ENCODE measurements at regions not wholly inside any gene's neighbourhood (a gene's known extent, or its start where the extent isn't known, plus 50 kb on each side); places are given as distances from the start of the nearest gene placed in this dataset.

DNA sequence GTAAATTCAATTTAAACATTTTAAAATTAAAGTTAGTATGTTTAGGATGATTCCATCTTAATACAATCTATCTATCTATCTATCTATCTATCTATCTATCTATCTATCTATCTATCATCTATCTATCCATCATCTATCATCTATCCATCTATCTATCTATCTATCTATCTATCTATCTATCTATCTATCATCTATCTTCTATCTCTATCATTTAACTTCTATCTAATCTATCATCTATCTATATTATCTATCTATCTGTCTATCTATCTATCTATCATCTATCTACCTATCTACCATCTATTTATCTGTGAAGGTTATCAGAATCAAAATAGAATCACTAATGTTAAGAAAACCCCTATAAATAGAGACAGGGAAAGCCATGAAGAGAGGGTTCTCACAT, 78.3 kb downstream of the RAMP3 start:
- DNase-seq (ENCODE audit: low read depth), result no peak

DNA sequence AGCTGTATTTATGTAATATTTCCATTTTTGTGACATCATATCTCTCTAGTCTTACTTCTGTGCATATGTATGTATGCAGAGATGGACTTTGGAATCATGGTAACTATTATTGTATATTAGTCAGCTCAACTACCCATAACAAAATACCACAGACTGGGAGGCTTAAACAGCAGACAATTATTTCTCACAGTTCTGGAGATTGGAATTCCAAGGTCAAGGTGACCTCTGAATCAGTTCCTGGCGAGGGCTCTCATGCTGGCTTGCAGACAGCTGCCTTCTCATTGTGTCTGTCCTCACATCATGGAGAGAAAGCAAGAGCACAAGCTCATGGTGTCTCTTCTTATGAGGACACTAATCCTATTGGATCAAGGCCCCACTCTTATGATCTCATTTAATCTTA, 79.1 kb downstream of the RAMP3 start:
- peak; percentile 57 for DNase-seq (ENCODE audit: low read depth)

DNA sequence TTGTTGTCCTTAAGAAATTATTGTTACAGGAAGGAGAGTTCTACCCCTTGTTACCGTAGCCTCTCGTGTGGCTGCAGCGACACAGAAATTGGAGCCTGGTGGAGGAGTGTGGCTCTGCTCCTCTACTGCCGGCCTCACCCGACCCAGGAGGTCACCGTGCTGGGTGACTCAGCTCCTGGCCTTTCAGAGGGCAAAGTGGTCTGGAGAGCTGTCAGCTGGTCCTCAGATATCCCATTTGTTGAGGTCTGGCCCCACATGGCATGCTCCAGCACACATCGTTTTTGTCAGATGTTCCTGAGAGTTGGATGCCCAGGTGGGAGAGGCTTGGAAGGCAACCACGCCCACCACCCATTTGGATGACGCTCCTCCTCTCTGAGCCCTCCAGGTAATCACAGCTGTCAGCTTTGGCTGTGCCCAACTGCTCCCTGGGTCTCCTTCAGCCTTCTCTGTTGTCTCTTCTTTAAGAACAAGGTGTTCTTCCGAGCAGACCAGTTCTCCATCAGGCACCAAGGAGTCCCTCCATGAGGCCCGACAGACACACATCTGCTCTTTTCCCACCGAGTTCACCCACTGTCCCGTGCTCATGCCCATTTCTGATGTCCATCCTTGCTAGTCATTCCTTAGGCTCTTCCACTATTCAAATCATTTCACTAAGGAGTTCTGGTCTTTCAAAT, 80.3 kb downstream of the RAMP3 start:
- DNase-seq (ENCODE audit: low read depth), result no peak

DNA sequence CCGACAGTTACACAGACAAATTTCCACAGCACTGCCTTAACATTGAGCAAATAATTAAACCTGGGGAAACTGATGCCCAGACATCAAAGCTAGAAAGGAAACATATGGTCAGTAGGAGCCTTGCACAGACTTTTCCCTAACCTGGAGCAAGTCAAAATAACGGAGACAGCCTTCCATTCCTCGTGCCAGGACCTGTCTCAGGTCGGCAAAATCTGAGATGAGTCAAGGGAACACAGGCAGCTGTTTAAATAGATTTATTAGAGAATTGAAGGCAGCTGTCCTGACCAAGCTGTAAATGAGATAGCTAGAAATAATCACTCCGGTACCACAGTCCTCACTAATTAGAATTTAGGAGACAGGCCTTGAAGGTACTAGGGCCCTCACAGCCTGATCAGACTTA, 81.2 kb downstream of the RAMP3 start:
- no peak for DNase-seq (ENCODE audit: low read depth)

DNA sequence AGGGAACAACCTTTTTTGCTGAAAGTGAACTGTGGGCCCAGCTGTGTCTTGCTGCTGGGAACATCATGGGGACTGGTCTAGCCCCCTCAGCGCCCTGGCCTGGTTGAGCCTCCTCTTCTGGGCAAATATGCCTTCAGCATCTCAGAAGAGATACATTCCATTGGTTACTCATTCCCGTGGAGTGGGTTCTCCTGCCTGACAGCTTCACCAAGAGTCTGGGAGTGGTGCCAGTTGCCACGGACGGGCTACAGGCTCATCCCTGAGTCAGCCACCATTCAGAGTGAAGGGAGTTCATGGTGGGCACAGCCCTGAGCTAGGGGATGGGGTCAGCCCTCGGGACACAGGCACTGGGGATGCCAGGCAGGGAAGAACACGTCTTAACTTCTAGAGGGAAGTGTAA, 81.9 kb downstream of the RAMP3 start:
- DNase-seq (ENCODE audit: low read depth), result peak; percentile 64

DNA sequence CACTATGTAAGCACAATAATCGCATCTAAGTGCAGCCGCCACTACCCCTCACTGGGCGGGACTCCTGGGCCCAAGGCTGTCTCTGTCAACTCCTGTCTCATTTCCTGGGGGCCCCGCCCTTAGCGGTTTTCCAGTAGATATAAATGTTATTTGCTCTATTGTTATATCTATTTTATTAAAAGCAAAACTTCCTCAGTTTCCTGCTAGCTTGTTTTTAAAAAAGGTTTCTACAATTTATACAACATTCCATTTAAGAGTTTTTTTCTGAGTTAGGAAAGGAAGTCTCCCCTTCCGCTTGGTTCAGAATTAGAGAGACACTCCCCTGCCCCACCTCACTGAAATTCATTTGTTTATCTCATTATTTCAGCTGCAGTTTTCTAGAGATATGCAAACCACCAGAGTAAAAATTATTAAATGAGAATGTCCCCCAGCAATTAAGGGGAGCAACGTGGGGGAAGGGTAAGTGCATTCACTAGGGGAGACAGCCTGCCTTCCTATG, 82.7 kb downstream of the RAMP3 start:
- DNase-seq (ENCODE audit: low read depth), result no peak

DNA sequence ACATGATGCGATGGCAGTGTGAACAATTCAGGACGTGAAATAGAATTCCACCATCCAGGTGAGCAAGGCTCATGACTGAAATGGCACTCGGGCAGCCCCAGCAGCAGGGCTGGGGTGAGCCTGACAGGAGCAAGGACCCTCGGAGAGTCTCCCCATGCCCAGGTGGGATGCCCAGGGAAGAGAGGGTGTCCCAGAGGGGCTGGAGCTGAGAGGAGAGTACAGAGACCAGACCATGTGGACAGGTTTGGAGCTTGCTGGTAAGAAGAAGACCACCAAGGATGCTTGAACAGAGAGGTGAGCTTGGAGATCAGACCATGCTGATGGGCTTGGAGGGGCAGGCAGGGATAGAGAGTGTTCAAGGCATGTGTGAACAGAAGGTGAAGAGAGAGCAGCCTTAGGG, 83.3 kb downstream of the RAMP3 start:
- no peak for DNase-seq (ENCODE audit: low read depth)

DNA sequence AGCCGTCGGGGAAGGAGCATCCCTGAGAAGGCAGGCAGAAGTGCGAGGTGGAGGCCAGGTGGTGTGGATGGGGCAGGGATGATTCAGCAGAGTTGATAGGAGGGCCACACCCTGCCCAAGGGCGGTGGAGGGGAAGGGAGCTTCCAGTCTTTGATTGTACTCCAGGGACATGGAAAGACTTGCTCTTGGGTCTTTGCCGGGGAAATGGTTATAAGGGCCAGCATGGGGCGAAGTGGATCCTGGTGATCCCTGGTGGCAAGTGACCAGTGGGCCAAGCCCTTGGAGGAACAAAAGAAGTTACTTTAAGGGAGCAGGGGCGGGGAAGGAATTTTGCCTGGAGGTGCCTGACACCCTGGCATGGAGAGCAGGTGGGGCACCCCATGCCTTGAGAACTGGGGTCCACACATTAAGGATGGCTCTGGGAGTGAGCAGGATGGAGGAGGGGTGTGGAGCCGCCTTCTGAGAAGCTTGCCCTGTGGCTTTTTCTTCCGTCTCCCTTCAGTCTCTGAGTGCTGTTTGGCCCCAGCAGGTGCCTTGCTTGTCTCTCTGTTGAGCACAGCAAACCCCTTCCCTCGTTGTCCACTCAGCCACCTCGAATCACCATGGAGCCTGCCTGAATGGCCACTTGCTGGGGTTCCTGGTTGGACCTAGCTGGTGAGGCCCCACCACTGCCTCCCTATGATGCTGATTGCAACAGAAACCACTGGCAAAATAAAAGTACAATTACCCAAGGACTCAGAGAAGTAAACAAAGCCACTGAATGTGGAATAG, 83.9 kb downstream of the RAMP3 start:
- DNase-seq (ENCODE audit: low read depth), result no peak

DNA sequence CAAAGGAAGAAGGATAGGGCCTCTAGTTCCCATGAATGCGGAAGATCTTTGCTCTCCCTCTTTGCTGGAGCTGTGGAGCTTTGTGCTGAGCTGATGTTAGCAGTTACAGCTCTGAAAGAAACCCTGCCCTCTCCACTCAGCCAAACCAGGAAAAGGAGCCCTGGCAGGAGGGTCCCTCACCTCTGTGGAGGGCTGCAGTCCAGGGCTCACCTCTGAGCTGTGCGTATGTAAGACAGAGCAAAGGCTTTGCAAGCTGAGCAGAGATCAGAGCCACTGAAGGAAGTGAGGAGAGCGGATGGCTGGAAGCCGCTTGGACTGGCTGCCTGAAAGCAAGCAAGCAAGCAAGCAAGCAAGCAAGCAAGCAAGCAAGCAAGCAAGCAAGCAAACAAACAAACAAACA, 84.7 kb downstream of the RAMP3 start:
- DNase-seq (ENCODE audit: low read depth), result no peak

DNA sequence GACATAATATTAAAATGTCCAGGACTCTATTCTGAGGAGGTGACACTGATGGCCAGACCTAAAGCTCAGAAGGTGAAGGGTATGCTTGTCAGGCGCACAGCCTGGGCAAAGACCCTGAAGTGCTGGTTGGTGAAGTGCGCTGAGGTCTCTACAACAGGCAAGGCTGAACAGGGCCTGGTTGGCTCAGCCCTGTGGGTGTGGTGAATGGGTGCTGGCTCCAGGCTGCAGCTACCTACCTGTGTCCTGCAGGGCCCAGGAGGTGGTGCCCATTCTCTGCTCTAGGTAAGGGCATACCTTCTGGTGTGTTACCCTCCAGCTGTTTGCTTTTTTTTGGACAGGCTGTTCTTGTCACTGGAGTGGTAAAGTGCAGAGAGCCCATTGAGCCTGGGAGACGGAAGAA, 85.1 kb downstream of the RAMP3 start:
- DNase-seq (ENCODE audit: low read depth), result no peak

DNA sequence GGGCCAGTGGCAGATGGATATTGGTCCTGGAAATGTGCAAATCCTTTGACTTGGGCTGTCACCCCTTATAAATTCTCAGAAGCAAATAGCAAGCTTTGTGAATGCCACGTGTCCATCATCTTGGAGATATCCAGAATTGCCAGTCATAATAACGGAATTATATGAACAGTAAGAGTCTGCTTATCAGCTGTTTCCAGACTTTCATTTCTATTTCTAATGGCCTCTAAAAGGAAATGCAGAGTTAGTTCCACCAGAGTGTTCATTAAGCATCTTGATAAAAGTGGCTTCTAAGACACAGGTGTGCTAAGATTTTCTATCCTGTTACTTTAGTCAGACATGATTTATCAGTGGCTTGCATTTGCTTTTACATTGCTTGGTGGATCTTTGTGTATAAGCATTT, 87.4 kb downstream of the RAMP3 start:
- no peak for DNase-seq (ENCODE audit: low read depth)

DNA sequence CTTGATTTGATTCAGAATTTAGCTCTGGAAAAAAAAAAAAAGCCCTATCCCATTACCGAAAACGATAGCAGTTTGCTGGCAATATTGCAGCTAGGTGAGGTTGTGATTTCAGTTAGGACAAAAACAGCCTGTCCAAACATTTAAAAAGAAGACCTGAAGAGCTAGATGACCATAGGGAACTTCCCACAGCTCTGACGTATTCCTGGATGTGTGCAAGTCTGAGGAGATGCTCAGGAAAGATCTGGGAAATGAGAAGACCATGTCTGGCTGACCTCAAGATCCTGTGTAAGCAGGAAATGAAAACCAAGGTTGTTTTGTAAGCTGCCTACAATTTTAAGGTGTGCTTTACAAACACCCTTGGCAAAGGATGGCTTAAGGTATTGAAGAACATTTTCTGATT, 88.7 kb downstream of the RAMP3 start:
- DNase-seq (ENCODE audit: low read depth), result no peak

DNA sequence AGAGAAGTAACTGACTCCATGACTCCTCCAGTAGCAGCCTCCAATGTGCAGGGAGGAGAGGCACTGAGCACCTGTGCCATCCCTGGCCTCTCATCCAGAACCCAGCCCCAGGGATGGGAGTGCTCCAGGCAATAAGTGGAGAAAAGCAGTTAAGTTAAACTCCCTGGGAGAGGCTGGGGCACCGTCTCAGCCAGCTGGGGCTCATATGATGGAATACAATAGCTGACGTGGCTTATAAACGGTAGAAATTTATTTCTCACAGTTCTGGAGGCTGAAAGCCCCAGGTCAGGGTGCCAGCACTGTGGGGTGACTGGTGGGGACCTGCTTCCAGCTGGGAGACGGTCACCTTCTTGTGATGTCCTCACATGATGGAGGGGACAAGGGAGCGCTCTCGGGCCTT, 94.7 kb downstream of the RAMP3 start:
- no peak for DNase-seq (ENCODE audit: low read depth)

DNA sequence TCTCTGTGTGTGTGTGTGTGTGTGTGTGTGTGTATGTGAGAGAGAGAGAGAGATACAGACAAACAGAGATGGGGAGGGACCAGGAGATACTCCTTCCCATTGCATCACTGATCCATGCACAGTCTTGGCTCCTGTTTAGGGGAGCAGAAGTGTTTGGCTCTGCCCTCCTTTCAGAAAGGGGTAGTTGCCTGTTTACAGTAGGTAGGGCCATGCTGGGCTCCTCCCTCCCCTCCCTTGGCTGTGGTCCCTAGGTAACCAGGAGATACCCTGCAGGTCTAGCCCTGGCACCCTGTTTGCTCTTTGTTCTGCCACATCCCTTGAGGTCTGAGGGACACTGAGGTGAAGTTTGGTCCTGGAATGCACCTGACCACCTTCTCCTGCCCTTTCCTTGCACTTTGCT, 95.3 kb downstream of the RAMP3 start:
- no peak for DNase-seq (ENCODE audit: low read depth)

DNA sequence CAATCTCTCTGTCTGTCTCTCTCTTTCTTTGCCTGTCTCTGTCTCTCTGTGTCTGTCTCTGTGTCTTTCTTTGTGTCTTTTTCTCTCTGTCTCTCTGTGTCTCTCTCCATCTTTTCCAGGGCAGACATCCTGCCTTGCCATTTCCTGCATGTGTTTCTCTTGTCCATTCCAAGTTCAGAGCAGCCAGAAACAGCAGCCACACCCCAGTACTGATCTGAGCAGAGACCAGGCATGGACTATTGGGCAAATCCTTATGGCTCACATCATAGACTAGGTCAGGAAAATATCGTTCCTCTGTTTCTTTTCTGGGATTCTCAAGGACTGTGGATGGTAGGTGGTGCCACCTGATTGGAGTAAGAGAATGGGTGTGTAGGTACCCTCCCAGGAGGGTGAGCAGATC, 95.8 kb downstream of the RAMP3 start:
- no peak for DNase-seq (ENCODE audit: low read depth)

DNA sequence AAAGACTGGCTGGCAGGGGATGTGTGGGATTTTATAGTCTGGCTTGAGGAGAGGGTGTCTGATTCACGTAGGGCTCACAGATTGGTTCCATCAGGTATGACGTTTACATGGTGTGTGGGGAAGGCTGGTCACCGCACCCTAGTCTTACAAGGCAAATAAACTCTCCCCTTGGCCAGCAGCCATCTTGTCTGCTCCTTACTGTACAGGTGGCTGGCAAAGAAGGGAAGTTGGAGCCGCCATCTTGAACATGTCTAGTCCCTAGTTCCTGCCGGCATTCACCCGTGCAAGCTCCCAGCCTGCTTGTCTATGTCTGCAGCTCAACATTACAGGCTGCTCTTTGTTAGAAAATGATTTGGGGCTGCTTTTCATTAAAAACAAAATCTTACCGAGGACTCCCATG, 97.6 kb downstream of the RAMP3 start:
- no peak for DNase-seq (ENCODE audit: low read depth)

DNA sequence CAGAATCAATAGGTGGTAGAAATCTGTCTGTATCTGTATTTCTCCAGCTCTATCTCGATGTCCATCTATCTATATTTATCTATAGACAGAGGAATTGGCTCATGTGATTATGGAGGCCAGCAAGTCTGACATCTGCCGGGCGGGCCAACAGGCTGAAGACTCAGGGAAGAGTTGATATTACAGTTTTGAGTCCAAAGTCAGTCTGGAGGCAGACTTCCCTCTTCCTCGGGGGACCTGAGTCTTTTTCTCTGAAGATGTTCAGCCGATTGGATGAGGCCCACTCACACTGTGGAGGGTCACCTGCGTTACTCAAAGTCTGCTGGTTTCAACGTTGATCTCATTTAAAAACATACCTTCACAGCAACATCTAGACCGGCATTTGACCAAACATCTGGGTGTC, 98.7 kb downstream of the RAMP3 start:
- no peak for DNase-seq (ENCODE audit: low read depth)

DNA sequence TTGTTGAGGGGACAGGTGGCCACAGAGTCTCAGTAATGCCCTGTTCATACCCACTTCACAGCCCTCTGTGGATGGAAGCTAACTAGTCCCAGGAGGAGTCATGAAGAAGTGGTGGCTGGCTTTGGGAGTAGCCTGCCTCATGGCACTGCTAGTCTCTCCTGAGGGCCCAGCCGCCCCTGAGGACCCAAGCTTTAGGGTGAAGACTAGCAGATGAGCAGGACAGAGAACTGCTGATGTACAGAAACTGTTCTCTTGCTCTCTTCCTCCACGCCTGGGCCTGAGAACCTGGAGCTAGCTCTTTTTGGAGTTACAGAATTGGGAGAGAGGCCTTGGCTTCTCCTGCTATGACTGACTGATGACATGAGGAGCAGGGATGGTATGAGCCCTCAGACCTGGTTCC, 99.2 kb downstream of the RAMP3 start:
- no peak for DNase-seq (ENCODE audit: low read depth)

DNA sequence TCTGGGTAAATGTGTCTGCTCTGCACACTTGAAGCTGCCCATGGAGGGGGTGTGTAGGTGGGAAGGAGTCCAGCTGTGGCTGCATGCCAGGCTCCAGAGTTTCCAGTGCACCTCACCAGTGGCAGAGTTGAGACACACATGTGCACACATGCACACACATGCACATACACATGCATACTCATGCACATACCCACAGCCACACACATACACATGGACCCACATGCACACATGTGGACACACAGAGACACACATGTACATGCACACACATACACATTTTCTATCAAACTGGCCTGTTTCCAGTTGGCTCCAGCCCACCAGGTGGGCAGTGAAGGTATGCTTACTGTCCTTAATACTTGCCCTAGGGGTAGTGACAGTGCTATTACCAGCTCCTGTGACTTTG, 99.7 kb downstream of the RAMP3 start:
- no peak for DNase-seq (ENCODE audit: low read depth)

DNA sequence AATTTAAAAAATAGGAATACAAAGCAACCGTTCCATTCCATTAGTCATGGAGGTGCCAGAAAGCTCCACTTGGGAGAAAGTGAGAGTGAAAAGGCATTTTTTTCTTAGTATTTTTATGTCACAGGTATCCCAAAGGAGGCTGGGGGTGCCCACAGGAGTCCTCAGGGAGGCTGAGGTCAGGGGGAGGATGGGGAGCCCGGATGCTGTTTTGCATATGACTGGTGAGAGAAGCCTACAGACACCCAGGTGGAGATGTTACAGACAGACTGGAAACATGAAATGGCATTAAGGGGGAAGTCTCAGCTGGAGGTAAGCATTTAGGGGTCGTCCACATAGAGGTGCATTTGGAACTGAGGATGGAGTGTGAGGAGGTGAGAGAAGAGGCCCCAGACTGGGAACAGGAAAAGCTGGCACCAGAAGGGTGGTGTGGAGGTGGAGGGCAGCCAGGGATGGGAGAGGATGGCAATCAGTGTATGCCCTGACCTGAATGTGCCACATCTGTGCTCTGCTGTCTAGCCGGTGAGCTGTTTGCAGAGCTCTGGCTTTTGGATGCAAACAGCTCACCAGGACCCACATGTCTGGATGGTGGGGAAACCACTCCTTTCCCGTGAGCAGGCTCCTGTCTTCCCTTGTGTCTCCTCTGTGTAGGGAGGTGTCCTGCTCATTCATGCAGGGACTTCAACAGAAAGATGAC, 101.1 kb downstream of the RAMP3 start:
- no peak for DNase-seq (ENCODE audit: low read depth)

DNA sequence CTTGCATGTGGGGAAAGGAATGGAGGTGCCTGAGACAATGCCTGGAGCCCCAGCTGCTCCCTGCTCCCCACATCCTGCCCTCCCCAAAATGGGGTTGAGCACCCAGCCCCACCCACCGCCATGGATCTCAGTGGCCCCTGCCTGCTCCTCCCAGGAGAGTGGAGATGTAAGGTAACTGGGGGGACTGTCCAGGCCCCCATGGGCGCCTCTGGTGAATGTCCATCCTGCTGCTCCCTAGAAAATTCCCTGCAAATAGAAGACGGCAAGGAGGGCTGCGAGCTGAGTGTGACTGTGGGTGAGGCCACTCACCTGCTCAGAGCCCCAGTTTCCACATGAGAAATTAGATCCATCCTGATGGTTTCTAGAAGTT, 101.6 kb downstream of the RAMP3 start:
- no peak for DNase-seq (ENCODE audit: low read depth)

DNA sequence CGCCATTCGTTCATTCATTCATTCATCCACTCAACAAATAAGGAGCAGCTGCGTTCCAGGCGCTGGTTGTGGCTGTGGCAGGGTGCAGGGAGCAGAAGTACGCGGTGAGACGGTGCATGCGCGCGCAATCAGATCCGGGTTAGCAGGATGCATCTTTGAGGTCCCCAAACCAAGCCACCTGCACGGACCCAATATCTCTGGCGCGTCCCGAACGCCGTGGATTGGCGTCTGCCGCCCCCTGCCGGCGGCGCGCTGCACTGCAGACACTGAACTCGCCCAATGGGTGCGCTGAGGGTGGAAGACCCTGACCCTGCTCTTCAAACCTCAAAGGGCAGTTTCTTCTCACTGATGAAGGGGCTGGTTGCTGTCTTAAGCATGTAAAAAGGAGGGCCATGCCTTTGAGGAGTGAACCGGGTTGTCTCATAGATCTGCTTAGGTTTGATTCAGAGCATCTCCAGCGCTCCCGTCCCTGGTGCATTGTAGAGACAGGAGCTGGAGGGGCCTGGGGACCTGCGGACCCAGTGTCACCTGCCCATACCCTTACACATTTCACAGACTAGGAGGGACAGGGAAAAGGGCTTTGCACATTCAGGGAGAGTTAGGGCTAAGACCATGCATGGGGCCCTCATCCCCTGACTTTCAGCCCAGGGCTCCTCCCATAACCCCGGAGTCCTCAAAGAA, 102.5 kb downstream of the RAMP3 start:
- DNase-seq (ENCODE audit: low read depth), result peak; percentile 15

DNA sequence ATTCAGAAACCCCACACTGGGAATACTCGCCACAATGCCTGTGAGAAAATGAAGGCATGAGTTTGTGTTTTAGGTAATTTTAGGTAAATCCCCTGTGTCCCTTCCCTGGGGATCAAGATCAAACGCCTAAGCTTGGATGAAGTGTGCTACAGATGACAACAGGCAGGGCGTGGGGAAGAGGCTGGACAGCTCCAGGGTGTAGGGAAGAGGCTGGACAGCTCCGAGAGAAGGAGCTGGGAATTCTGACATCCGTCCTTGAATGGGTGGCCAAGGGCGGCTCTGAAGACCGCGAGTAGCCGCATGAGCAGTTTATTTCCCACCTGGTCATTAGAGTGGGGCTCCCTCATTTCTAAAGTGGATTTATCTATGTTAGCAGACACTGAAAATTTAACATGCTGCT, 109.7 kb downstream of the RAMP3 start:
- DNase-seq (ENCODE audit: low read depth), result peak; percentile 15
